ENCODE measurements at regions not wholly inside any gene's neighbourhood (a gene's known extent, or its start where the extent isn't known, plus 50 kb on each side); places are given as distances from the start of the nearest gene placed in this dataset.

- TF ChIP-seq RARB (CRISPR knock-in tag; IDR thresholded peaks at IDR 0.05) (no peak), PATZ1 (CRISPR knock-in tag; IDR thresholded peaks at IDR 0.05; ENCODE audit: borderline replicate concordance) (no peak), SNAI2 (CRISPR knock-in tag; IDR thresholded peaks at IDR 0.05) (no peak), CREB5 (CRISPR knock-in tag; IDR thresholded peaks at IDR 0.05; ENCODE audit: low read depth) (no peak), ZNF565 (CRISPR knock-in tag; conservative IDR thresholded peaks at IDR 0.05; ENCODE audit: low read depth) (no peak), CSRNP3 (CRISPR knock-in tag; IDR thresholded peaks at IDR 0.05) (no peak), ARNTL (CRISPR knock-in tag; IDR thresholded peaks at IDR 0.05; ENCODE audit: borderline replicate concordance, low read depth) (no peak), ESRRG (CRISPR knock-in tag; IDR thresholded peaks at IDR 0.05) (no peak), OSR1 (CRISPR knock-in tag; IDR thresholded peaks at IDR 0.05) (no peak), ISL1 (CRISPR knock-in tag; IDR thresholded peaks at IDR 0.05) (no peak), POU6F1 (CRISPR knock-in tag; IDR thresholded peaks at IDR 0.05; ENCODE audit: borderline replicate concordance, low read depth) (no peak), TCF4 (CRISPR knock-in tag; IDR thresholded peaks at IDR 0.05; ENCODE audit: borderline replicate concordance) (no peak)
These were observed 262.8 kb upstream of the FANCL start for GRCh38 chr2:58503918-58504317.
